B cell (primary cell): ENCODE measurements at regions not wholly inside any gene's neighbourhood (a gene's known extent, or its start where the extent isn't known, plus 50 kb on each side); places are given as distances from the start of the nearest gene placed in this dataset.

Experiments used
- EZH2 ChIP-seq: IDR thresholded peaks from 2 replicates; pipeline ENCODE4 v1.6.1; 2012; ENCODE audit warnings: borderline replicate concordance, low read depth, mild to moderate bottlenecking, moderate library complexity, low read length; ENCODE audit not compliant: insufficient read depth, poor library complexity, severe bottlenecking
- TF ChIP-seq, protein P1 (sequence below): fragments of 200-600 bp; IDR thresholded peaks from one replicate; pipeline ENCODE4 v1.8.0; 2022; ENCODE audit warnings: antibody characterized with exemption, mild to moderate bottlenecking

DNA sequence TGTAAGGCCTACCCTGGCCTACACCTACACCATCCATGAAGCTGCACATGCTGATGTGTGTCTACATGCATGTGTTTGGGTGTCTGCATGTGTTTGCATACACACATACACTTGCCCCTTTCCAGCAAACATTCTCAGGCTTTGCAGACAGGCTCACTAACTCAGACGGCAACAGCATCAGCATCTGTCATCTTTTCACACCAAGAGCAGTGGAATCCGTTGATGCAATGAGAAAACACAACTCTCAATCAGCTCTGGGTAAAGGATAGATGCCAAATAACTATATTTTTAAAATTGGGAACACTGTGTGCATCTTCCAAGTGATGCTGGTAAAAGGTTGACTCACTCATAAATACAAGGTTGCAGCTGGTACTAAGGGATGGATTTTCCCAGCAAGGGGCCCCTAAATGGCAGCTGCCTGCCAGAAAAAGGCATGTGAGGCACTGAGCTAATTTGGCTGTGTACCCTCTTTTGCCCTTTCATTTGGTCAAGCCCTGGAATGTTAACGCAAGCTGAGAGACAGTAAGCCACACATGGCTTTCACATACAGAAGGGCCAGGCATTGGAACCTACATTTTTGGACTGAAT is 296.3 kb upstream of the NPSR1 start:
- no peak for TF ChIP-seq EZH2
- TF ChIP-seq, protein P1, sequence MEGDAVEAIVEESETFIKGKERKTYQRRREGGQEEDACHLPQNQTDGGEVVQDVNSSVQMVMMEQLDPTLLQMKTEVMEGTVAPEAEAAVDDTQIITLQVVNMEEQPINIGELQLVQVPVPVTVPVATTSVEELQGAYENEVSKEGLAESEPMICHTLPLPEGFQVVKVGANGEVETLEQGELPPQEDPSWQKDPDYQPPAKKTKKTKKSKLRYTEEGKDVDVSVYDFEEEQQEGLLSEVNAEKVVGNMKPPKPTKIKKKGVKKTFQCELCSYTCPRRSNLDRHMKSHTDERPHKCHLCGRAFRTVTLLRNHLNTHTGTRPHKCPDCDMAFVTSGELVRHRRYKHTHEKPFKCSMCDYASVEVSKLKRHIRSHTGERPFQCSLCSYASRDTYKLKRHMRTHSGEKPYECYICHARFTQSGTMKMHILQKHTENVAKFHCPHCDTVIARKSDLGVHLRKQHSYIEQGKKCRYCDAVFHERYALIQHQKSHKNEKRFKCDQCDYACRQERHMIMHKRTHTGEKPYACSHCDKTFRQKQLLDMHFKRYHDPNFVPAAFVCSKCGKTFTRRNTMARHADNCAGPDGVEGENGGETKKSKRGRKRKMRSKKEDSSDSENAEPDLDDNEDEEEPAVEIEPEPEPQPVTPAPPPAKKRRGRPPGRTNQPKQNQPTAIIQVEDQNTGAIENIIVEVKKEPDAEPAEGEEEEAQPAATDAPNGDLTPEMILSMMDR: no peak
